ENCODE measurements at regions not wholly inside any gene's neighbourhood (a gene's known extent, or its start where the extent isn't known, plus 50 kb on each side); places are given as distances from the start of the nearest gene placed in this dataset.
"Not testable (repeated sequence)": the region's sequence is repeated elsewhere in the genome, so short reads cannot be mapped to it uniquely, and the experiment has no call there.

DNA sequence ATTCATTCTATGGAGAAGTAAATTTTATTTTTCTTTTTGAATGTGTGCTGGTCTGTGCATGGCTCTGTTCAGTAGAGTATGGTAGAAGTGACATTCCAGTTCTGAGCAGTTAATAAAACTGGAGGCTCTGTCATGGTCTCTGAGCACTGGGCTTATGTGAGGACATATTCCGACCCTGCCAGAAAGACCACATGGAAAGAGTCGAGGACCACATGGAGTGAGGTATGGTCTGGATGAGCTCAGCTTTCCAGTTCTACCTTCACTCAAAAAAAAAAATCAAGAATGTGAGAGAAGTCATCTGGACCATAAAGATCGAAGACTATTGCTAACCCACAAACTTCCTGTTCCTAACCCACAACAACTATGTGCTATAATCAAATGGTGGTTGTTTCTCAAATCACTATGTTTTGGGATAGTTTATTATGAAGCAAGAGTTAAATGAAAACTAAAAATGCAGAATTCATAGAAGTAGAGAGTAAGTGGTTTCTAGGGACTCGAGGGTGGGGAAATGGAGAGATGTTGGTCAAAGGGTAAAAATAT lies 534.2 kb upstream of the ANO5 start:
- Histone ChIP-seq H3K79me2 (no peaks in the 10 kb centered on the region), H3K9ac (no peak overlapping the region), H3K27ac (no peak overlapping the region), H3K4me2 (ENCODE audit: low read length) (no peak overlapping the region), H3K9me3 (ENCODE audit: control insufficient read depth, low read length) (no peaks in the 10 kb centered on the region), H3K4me3 (ENCODE audit: low read depth, low read length) (no peak overlapping the region), H3K4me1 (no peaks in the 10 kb centered on the region), H3K36me3 (ENCODE audit: control insufficient read depth, insufficient read depth, low read length) (no peaks in the 10 kb centered on the region), H3K27me3 (ENCODE audit: control insufficient read depth, insufficient read depth, low read length) (no peaks in the 10 kb centered on the region), H2AFZ (no peak overlapping the region)
- TF ChIP-seq, protein P1, sequence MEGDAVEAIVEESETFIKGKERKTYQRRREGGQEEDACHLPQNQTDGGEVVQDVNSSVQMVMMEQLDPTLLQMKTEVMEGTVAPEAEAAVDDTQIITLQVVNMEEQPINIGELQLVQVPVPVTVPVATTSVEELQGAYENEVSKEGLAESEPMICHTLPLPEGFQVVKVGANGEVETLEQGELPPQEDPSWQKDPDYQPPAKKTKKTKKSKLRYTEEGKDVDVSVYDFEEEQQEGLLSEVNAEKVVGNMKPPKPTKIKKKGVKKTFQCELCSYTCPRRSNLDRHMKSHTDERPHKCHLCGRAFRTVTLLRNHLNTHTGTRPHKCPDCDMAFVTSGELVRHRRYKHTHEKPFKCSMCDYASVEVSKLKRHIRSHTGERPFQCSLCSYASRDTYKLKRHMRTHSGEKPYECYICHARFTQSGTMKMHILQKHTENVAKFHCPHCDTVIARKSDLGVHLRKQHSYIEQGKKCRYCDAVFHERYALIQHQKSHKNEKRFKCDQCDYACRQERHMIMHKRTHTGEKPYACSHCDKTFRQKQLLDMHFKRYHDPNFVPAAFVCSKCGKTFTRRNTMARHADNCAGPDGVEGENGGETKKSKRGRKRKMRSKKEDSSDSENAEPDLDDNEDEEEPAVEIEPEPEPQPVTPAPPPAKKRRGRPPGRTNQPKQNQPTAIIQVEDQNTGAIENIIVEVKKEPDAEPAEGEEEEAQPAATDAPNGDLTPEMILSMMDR (IDR thresholded peaks at IDR 0.05), result no peak

DNA sequence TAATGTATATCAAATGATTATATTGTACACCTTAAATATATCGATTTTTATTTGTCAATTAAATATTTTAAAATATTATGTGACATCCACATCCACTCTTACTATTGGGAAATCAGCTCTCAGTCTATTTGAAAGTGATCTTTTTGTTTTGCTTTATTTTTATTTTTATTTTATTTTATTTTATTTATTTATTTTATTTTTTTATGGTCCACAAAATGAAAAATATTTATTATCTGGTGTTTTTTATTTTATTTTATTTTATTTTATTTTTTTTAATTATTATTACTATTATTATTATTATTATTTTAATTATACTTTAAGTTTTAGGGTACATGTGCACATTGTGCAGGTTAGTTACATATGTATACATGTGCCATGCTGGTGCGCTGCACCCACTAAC lies 533.5 kb upstream of the ANO5 start:
- not testable (repeated sequence) for H3K4me3 ChIP-seq (ENCODE audit: low read depth, low read length); H3K27me3 ChIP-seq (ENCODE audit: control insufficient read depth, insufficient read depth, low read length); H3K4me2 ChIP-seq (ENCODE audit: low read length); H3K27ac ChIP-seq; H2AFZ ChIP-seq; H3K79me2 ChIP-seq; H3K9me3 ChIP-seq (ENCODE audit: control insufficient read depth, low read length); H3K36me3 ChIP-seq (ENCODE audit: control insufficient read depth, insufficient read depth, low read length); H3K9ac ChIP-seq; H3K4me1 ChIP-seq

DNA sequence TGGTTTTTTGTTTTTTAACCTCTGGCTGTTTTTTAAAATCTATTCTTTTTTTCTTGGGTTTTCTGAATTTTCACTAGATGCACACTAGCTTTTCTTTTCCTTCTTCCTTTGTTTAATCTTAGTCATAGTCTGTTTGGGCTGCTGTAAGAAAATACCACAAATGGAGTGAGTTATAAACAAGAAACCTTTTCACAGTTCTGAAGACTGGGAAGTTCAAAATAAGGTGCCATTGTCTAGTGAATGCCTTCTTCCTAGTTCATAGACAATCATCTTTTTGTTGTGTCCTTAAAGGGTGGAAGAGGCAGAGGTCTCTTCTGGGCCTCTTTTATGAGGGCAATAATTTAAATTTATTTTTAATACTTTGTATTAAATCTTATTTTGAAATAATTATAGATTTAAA lies 532.9 kb upstream of the ANO5 start:
- H3K27me3 ChIP-seq (ENCODE audit: control insufficient read depth, insufficient read depth, low read length), result no peaks in the 10 kb centered on the region
- TF ChIP-seq, protein P1 (IDR thresholded peaks at IDR 0.05), result no peak

DNA sequence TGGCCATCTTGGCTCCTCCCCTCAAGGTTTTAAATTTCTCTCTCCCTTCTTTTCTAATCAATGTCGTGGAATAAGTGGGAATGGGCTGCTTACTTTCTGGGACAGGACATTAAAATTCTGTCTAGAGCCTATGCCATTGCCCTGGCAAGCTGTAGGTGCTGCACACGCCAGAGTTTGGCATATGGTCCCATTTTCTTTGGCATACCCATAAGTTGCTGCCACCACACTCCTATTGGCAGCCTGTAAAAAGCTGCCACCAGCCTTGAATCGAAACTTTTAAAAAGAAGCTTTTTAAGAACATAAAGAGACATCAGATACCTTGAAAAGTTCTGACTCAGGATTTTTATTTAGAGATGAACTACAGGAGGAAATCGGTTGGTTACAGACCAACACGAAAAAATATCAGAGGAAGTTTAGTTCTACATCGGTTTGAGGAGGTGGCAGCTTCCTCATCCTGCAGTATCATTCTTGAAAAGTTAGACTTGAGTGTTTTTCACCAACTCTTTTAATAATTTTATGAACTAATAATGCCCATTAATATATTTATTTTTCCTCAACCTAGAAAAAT lies 517.8 kb upstream of the ANO5 start:
- Histone ChIP-seq H3K36me3 (ENCODE audit: control insufficient read depth, insufficient read depth, low read length) (no peaks in the 10 kb centered on the region), H3K4me3 (ENCODE audit: low read depth, low read length) (no peak overlapping the region), H3K9ac (no peak overlapping the region), H3K27me3 (ENCODE audit: control insufficient read depth, insufficient read depth, low read length) (no peaks in the 10 kb centered on the region), H3K4me2 (ENCODE audit: low read length) (no peak overlapping the region), H3K27ac (no peak overlapping the region), H3K4me1 (no peaks in the 10 kb centered on the region), H3K9me3 (ENCODE audit: control insufficient read depth, low read length) (no peaks in the 10 kb centered on the region), H3K79me2 (no peaks in the 10 kb centered on the region), H2AFZ (no peak overlapping the region)
- TF ChIP-seq, protein P1 (IDR thresholded peaks at IDR 0.05), result no peak

More for the DNA sequence above, 532.9 kb upstream of the ANO5 start:
- no peaks in the 10 kb centered on the region for H3K79me2 ChIP-seq
- no peaks in the 10 kb centered on the region for H3K9me3 ChIP-seq (ENCODE audit: control insufficient read depth, low read length)
- no peak overlapping the region for H3K4me3 ChIP-seq (ENCODE audit: low read depth, low read length)
- H3K9ac ChIP-seq, result no peak overlapping the region
- no peak overlapping the region for H3K27ac ChIP-seq
- no peaks in the 10 kb centered on the region for H3K4me1 ChIP-seq
- H3K36me3 ChIP-seq (ENCODE audit: control insufficient read depth, insufficient read depth, low read length), result no peaks in the 10 kb centered on the region
- H3K4me2 ChIP-seq (ENCODE audit: low read length), result no peak overlapping the region
- no peak overlapping the region for H2AFZ ChIP-seq

DNA sequence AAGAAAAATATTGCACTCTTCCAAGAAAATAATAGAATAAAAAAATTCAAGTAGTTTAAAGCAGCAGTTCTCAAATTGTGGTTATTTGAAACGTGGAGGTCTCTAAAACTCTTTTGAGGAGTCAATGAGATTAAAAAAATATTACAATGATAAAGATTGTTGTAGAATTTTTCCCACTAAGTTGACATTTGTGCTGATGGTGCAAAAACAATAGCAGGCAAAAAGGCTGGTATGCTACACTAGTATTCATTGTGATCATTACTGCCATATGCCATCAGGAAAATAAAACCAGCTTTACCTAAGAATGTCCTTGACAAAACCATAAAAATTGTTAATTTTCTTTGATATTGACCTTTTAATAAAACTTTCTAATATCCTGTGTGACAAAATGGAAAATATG lies 505.2 kb upstream of the ANO5 start:
- no peaks in the 10 kb centered on the region for H3K9me3 ChIP-seq (ENCODE audit: control insufficient read depth, low read length)
- no peak overlapping the region for H2AFZ ChIP-seq
- TF ChIP-seq, protein P1 (IDR thresholded peaks at IDR 0.05), result no peak
- H3K27ac ChIP-seq, result no peak overlapping the region
- H3K27me3 ChIP-seq (ENCODE audit: control insufficient read depth, insufficient read depth, low read length), result no peaks in the 10 kb centered on the region
- no peaks in the 10 kb centered on the region for H3K4me1 ChIP-seq
- H3K9ac ChIP-seq, result no peak overlapping the region
- no peaks in the 10 kb centered on the region for H3K79me2 ChIP-seq
- H3K4me2 ChIP-seq (ENCODE audit: low read length), result no peak overlapping the region
- H3K36me3 ChIP-seq (ENCODE audit: control insufficient read depth, insufficient read depth, low read length), result no peaks in the 10 kb centered on the region
- H3K4me3 ChIP-seq (ENCODE audit: low read depth, low read length), result no peak overlapping the region
